ENCODE measurements at regions not wholly inside any gene's neighbourhood (a gene's known extent, or its start where the extent isn't known, plus 50 kb on each side); places are given as distances from the start of the nearest gene placed in this dataset.
"Not testable (repeated sequence)": the region's sequence is repeated elsewhere in the genome, so short reads cannot be mapped to it uniquely, and the experiment has no call there.

- DNase-seq (ENCODE audit: insufficient read length, low spot score) (no peak), FAIRE-seq (no peak)
These were observed 376.7 kb upstream of the RORB start for GRCh38 chr9:74120470-74120869.

GRCh38 chr9:74122216-74122615, 374.9 kb upstream of the RORB start:
- no peak for FAIRE-seq
- DNase-seq (ENCODE audit: insufficient read length, low spot score) = no peak

- no peak for FAIRE-seq
- DNase-seq (ENCODE audit: insufficient read length, low spot score) = no peak
These were observed 374.5 kb upstream of the RORB start for GRCh38 chr9:74122661-74123060.

- FAIRE-seq = no peak
- DNase-seq (ENCODE audit: insufficient read length, low spot score) = no peak
These were observed 371.2 kb upstream of the RORB start for GRCh38 chr9:74125941-74126340.

- DNase-seq (ENCODE audit: insufficient read length, low spot score) = no peak
- FAIRE-seq = no peak
These were observed 364.1 kb upstream of the RORB start for GRCh38 chr9:74132986-74133385.

- FAIRE-seq (no peak), DNase-seq (ENCODE audit: insufficient read length, low spot score) (no peak)
These were observed 363.2 kb upstream of the RORB start for GRCh38 chr9:74133921-74134320.

GRCh38 chr9:74138182-74138581, 359.0 kb upstream of the RORB start:
- FAIRE-seq (no peak), DNase-seq (ENCODE audit: insufficient read length, low spot score) (no peak)

- no peak for DNase-seq (ENCODE audit: insufficient read length, low spot score)
- FAIRE-seq = no peak
These were observed 357.0 kb upstream of the RORB start for GRCh38 chr9:74140141-74140540.

- FAIRE-seq = no peak
- DNase-seq (ENCODE audit: insufficient read length, low spot score) = no peak
These were observed 349.2 kb upstream of the RORB start for GRCh38 chr9:74147906-74148305.

- DNase-seq (ENCODE audit: insufficient read length, low spot score) = peak; percentile 4
- peak; percentile 31 for FAIRE-seq
These were observed 324.3 kb upstream of the RORB start for GRCh38 chr9:74172874-74173273.

- FAIRE-seq = no peak
- DNase-seq (ENCODE audit: insufficient read length, low spot score) = no peak
These were observed 323.9 kb upstream of the RORB start for GRCh38 chr9:74173284-74173683.

GRCh38 chr9:74197771-74198170, 299.4 kb upstream of the RORB start:
- not testable (repeated sequence) for FAIRE-seq; DNase-seq (ENCODE audit: insufficient read length, low spot score)

GRCh38 chr9:74205056-74205455, 292.1 kb upstream of the RORB start:
- DNase-seq (ENCODE audit: insufficient read length, low spot score) = no peak

GRCh38 chr9:74218385-74219063, 278.6 kb upstream of the RORB start:
- DNase-seq (ENCODE audit: insufficient read length, low spot score) (no peak), FAIRE-seq (no peak)

More at GRCh38 chr9:74205056-74205455, 292.1 kb upstream of the RORB start:
- FAIRE-seq = no peak

- DNase-seq (ENCODE audit: insufficient read length, low spot score) = no peak
These were observed 276.8 kb upstream of the RORB start for GRCh38 chr9:74220327-74220726.

GRCh38 chr9:74236857-74237256, 260.3 kb upstream of the RORB start:
- FAIRE-seq = no peak
- DNase-seq (ENCODE audit: insufficient read length, low spot score) = no peak

More at GRCh38 chr9:74220327-74220726, 276.8 kb upstream of the RORB start:
- FAIRE-seq = no peak

GRCh38 chr9:74245866-74246497, 251.2 kb upstream of the RORB start:
- FAIRE-seq (no peak), DNase-seq (ENCODE audit: insufficient read length, low spot score) (no peak)

- FAIRE-seq (no peak), DNase-seq (ENCODE audit: insufficient read length, low spot score) (no peak)
These were observed 241.6 kb upstream of the RORB start for GRCh38 chr9:74255489-74255984.

- FAIRE-seq (no peak), DNase-seq (ENCODE audit: insufficient read length, low spot score) (no peak)
These were observed 221.1 kb upstream of the RORB start for GRCh38 chr9:74275872-74276508.

- FAIRE-seq = no peak
These were observed 219.6 kb upstream of the RORB start for GRCh38 chr9:74277532-74277931.

GRCh38 chr9:74281674-74282073, 215.5 kb upstream of the RORB start:
- DNase-seq (ENCODE audit: insufficient read length, low spot score) (no peak), FAIRE-seq (no peak)

More at GRCh38 chr9:74277532-74277931, 219.6 kb upstream of the RORB start:
- no peak for DNase-seq (ENCODE audit: insufficient read length, low spot score)

All from GM19239 (cell line).